ENCODE measurements at regions not wholly inside any gene's neighbourhood (a gene's known extent, or its start where the extent isn't known, plus 50 kb on each side); places are given as distances from the start of the nearest gene placed in this dataset.

DNA sequence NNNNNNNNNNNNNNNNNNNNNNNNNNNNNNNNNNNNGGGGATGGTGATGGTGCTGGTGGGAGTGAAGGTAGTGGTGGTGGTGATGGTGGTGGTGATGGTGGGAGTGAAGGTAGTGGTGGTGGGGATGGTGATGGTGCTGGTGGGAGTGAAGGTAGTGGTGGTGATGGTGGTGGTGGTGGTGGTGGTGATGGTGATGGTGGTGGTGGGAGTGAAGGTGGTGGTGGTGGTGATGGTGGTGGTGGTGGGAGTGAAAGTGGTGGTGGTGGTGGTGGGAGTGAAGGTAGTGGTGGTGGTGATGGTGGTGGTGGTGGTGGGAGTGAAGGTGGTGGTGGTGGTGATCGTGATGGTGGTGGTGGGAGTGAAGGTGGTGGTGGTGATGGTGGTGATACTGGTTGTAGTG lies 93.6 kb downstream of the CRYAA start:
- TF ChIP-seq EZH2 (IDR thresholded peaks at IDR 0.05) (no peak), EGR1 (IDR thresholded peaks at IDR 0.05; ENCODE audit: low read depth) (no peak), POLR2A (IDR thresholded peaks at IDR 0.05; ENCODE audit: borderline replicate concordance, extremely low read depth, insufficient read depth, insufficient read length) (no peak), SP1 (IDR thresholded peaks at IDR 0.05; ENCODE audit: low read depth) (no peak), ZNF274 (IDR thresholded peaks at IDR 0.05; ENCODE audit: low read depth, low read length) (no peak), ZBTB33 (IDR thresholded peaks at IDR 0.05; ENCODE audit: extremely low read depth, insufficient replicate concordance, low read length) (no peak), MAX (IDR thresholded peaks at IDR 0.05) (no peak), ELF1 (IDR thresholded peaks at IDR 0.05; ENCODE audit: borderline replicate concordance, low read depth) (no peak), POLR2AphosphoS5 (IDR thresholded peaks at IDR 0.05; ENCODE audit: low read depth, low read length) (no peak), RAD21 (IDR thresholded peaks at IDR 0.05; ENCODE audit: low read depth) (no peak), EZH2phosphoT487 (IDR thresholded peaks at IDR 0.05; ENCODE audit: borderline replicate concordance) (no peak), JUND (IDR thresholded peaks at IDR 0.05) (no peak)
- TF ChIP-seq, protein P1, sequence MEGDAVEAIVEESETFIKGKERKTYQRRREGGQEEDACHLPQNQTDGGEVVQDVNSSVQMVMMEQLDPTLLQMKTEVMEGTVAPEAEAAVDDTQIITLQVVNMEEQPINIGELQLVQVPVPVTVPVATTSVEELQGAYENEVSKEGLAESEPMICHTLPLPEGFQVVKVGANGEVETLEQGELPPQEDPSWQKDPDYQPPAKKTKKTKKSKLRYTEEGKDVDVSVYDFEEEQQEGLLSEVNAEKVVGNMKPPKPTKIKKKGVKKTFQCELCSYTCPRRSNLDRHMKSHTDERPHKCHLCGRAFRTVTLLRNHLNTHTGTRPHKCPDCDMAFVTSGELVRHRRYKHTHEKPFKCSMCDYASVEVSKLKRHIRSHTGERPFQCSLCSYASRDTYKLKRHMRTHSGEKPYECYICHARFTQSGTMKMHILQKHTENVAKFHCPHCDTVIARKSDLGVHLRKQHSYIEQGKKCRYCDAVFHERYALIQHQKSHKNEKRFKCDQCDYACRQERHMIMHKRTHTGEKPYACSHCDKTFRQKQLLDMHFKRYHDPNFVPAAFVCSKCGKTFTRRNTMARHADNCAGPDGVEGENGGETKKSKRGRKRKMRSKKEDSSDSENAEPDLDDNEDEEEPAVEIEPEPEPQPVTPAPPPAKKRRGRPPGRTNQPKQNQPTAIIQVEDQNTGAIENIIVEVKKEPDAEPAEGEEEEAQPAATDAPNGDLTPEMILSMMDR (IDR thresholded peaks at IDR 0.05 in 2 of 3, conservative IDR thresholded peaks at IDR 0.05 in 1 of 3; ENCODE audit: borderline replicate concordance in 1 of 3, insufficient read depth in 1 of 3, low read depth in 2 of 3, low read length in 2 of 3) = no peak
- TF ChIP-seq, protein P2, sequence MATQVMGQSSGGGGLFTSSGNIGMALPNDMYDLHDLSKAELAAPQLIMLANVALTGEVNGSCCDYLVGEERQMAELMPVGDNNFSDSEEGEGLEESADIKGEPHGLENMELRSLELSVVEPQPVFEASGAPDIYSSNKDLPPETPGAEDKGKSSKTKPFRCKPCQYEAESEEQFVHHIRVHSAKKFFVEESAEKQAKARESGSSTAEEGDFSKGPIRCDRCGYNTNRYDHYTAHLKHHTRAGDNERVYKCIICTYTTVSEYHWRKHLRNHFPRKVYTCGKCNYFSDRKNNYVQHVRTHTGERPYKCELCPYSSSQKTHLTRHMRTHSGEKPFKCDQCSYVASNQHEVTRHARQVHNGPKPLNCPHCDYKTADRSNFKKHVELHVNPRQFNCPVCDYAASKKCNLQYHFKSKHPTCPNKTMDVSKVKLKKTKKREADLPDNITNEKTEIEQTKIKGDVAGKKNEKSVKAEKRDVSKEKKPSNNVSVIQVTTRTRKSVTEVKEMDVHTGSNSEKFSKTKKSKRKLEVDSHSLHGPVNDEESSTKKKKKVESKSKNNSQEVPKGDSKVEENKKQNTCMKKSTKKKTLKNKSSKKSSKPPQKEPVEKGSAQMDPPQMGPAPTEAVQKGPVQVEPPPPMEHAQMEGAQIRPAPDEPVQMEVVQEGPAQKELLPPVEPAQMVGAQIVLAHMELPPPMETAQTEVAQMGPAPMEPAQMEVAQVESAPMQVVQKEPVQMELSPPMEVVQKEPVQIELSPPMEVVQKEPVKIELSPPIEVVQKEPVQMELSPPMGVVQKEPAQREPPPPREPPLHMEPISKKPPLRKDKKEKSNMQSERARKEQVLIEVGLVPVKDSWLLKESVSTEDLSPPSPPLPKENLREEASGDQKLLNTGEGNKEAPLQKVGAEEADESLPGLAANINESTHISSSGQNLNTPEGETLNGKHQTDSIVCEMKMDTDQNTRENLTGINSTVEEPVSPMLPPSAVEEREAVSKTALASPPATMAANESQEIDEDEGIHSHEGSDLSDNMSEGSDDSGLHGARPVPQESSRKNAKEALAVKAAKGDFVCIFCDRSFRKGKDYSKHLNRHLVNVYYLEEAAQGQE (IDR thresholded peaks at IDR 0.05; ENCODE audit: low read depth) = no peak

Data from HCT116 (cell line).